T47D (cell line): ENCODE measurements at regions not wholly inside any gene's neighbourhood (a gene's known extent, or its start where the extent isn't known, plus 50 kb on each side); places are given as distances from the start of the nearest gene placed in this dataset.

Experiments
- DNase-seq, 2 experiments: peaks; one replicate each; pipeline versions ENCODE4 v3.0.0 to v3.0.0-alpha.2; 2011 to 2012; ENCODE audit warnings: low read depth in 1 of 2, low spot score in 1 of 2
- JUND ChIP-seq: IDR thresholded peaks from 2 replicates; pipeline ENCODE4 v1.6.1; 2012; ENCODE audit warnings: low read depth
- in situ Hi-C: cut with HindIII; loops from 2 replicates; pipeline ENCODE4 v1.10.0; 2016; ENCODE audit warnings: low sequenced_read_pairs, low pct_unique_long_range_greater_than_20kb

- no peak for DNase-seq
- no peak for TF ChIP-seq JUND
- in situ Hi-C loops: no loop called here
Observed at GRCh38 chr9:117869712-117870111, 165.5 kb downstream of the TLR4 start.

GRCh38 chr9:117873664-117874063 lies 169.5 kb downstream of the TLR4 start:
- in situ Hi-C loops: no loop called here
- DNase-seq: no peak
- no peak for TF ChIP-seq JUND

GRCh38 chr9:117875886-117876285 lies 171.7 kb downstream of the TLR4 start:
- in situ Hi-C loops: no loop called here
- no peak for TF ChIP-seq JUND
- no peak for DNase-seq

GRCh38 chr9:117882171-117882570 lies 178.0 kb downstream of the TLR4 start:
- in situ Hi-C loops: no loop called here
- TF ChIP-seq JUND: no peak
- no peak for DNase-seq

- in situ Hi-C loops: no loop called here
- no peak for DNase-seq
- TF ChIP-seq JUND: no peak
Observed at GRCh38 chr9:117886616-117887015, 182.4 kb downstream of the TLR4 start.

GRCh38 chr9:117887383-117887782 lies 183.2 kb downstream of the TLR4 start:
- TF ChIP-seq JUND: no peak
- in situ Hi-C loops: no loop called here
- no peak for DNase-seq

GRCh38 chr9:117887941-117888340 lies 183.7 kb downstream of the TLR4 start:
- DNase-seq: no peak
- TF ChIP-seq JUND: no peak
- in situ Hi-C loops: no loop called here

- no peak for DNase-seq
- in situ Hi-C loops: no loop called here
- TF ChIP-seq JUND: no peak
Observed at GRCh38 chr9:117903453-117903852, 199.2 kb downstream of the TLR4 start.

- TF ChIP-seq JUND: no peak
- in situ Hi-C loops: no loop called here
- no peak for DNase-seq
Observed at GRCh38 chr9:117906763-117907162, 202.6 kb downstream of the TLR4 start.

GRCh38 chr9:117907420-117907819 lies 203.2 kb downstream of the TLR4 start:
- no peak for TF ChIP-seq JUND
- no peak for DNase-seq
- in situ Hi-C loops: no loop called here

GRCh38 chr9:117916291-117916690 lies 212.1 kb downstream of the TLR4 start:
- no peak for TF ChIP-seq JUND
- DNase-seq: no peak
- in situ Hi-C loops: no loop called here

GRCh38 chr9:117917873-117918272 lies 213.7 kb downstream of the TLR4 start:
- no peak for DNase-seq
- no peak for TF ChIP-seq JUND
- in situ Hi-C loops: no loop called here

GRCh38 chr9:117919538-117919937 lies 215.3 kb downstream of the TLR4 start:
- no peak for TF ChIP-seq JUND
- in situ Hi-C loops: no loop called here
- no peak for DNase-seq

GRCh38 chr9:117926031-117926658 lies 221.9 kb downstream of the TLR4 start:
- TF ChIP-seq JUND: no peak
- in situ Hi-C loops: no loop called here
- no peak for DNase-seq

- no peak for DNase-seq
- no peak for TF ChIP-seq JUND
- in situ Hi-C loops: no loop called here
Observed at GRCh38 chr9:117927354-117927753, 223.2 kb downstream of the TLR4 start.
